HEK293T (cell line): ENCODE measurements at regions not wholly inside any gene's neighbourhood (a gene's known extent, or its start where the extent isn't known, plus 50 kb on each side); places are given as distances from the start of the nearest gene placed in this dataset.

Experiments used
- CTBP1 ChIP-seq: fragments of 450-650 bp; IDR thresholded peaks from 2 replicates; pipeline ENCODE4 v1.6.1; 2016; ENCODE audit warnings: borderline replicate concordance
- FOXA1 ChIP-seq: fragments of 450-650 bp; IDR thresholded peaks from 2 replicates; pipeline ENCODE4 v1.6.1; 2016; ENCODE audit warnings: mild to moderate bottlenecking
- FOXK2 ChIP-seq: fragments of 450-650 bp; IDR thresholded peaks from 2 replicates; pipeline ENCODE4 v1.6.1; 2016; ENCODE audit warnings: mild to moderate bottlenecking
- FOXM1 ChIP-seq: fragments of 450-650 bp; IDR thresholded peaks from 2 replicates; pipeline ENCODE4 v1.6.1; 2017; ENCODE audit warnings: mild to moderate bottlenecking, borderline replicate concordance
- HDGF ChIP-seq: fragments of 450-650 bp; IDR thresholded peaks from 2 replicates; pipeline ENCODE4 v1.6.1; 2017; ENCODE audit warnings: antibody characterized with exemption, borderline replicate concordance
- NFRKB ChIP-seq: fragments of 450-650 bp; IDR thresholded peaks from 2 replicates; pipeline ENCODE4 v1.6.1; 2016; ENCODE audit warnings: mild to moderate bottlenecking, moderate library complexity
- TARDBP ChIP-seq: fragments of 450-650 bp; IDR thresholded peaks from 2 replicates; pipeline ENCODE4 v1.6.1; 2016
- ZNF384 ChIP-seq: fragments of 450-650 bp; IDR thresholded peaks from 2 replicates; pipeline ENCODE4 v1.6.1; 2016

DNA sequence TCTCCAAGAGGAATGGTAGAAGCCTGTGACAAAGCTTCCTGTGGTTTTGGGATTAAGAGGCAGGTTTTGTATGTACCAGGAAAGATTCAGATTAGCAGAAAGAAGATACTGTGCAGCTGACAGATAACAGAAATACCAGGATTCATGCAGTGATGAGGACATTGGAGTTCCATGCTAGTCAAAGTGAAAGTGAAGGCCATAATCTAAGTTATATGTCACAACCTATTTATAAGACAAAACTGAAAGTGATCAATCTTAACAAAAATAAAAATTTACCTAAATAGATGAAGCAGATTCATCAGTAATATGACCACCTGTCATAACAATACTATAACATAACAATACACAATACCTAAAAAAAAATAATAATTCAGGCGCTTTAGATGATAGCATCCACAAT lies 1305.2 kb upstream of the PCDH9 start:
- TF ChIP-seq FOXM1 (no peak), FOXK2 (no peak), NFRKB (no peak), TARDBP (no peak), HDGF (no peak), FOXA1 (no peak), CTBP1 (no peak), ZNF384 (no peak)
